ENCODE measurements at regions not wholly inside any gene's neighbourhood (a gene's known extent, or its start where the extent isn't known, plus 50 kb on each side); places are given as distances from the start of the nearest gene placed in this dataset.

DNA sequence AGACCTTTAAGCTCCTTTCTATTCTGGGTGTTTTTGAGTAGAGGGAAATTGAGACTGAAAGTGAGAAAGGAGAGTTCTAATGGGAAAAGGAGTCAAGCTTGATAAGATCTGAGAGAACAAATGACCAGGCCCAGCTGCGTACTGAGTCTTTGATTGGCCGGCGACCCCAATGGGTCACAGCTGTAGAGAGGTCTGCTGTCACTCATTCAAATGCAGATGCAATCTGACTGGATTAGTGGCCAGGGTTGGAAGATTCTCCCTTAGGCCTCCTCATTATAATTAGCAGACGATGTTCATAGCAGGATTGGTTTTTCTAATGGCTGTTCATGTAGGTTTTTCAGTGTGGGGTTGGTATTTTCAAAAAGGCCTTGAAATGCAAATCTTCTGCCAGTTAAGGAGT lies 127.2 kb upstream of the SLC25A13 start:
- TF ChIP-seq SP1 (IDR thresholded peaks at IDR 0.05; ENCODE audit: low read depth) (no peak), CEBPB (IDR thresholded peaks at IDR 0.05; ENCODE audit: low read depth) (no peak), POLR2A (IDR thresholded peaks at IDR 0.05; ENCODE audit: borderline replicate concordance, extremely low read depth, insufficient read depth, insufficient read length) (no peak), TCF7L2 (IDR thresholded peaks at IDR 0.05; ENCODE audit: borderline replicate concordance, extremely low read depth, insufficient read depth, insufficient read length) (no peak), RAD21 (IDR thresholded peaks at IDR 0.05; ENCODE audit: low read depth) (no peak), JUND (IDR thresholded peaks at IDR 0.05) (no peak), POLR2AphosphoS5 (IDR thresholded peaks at IDR 0.05; ENCODE audit: low read depth, low read length) (no peak)
- TF ChIP-seq, protein P1, sequence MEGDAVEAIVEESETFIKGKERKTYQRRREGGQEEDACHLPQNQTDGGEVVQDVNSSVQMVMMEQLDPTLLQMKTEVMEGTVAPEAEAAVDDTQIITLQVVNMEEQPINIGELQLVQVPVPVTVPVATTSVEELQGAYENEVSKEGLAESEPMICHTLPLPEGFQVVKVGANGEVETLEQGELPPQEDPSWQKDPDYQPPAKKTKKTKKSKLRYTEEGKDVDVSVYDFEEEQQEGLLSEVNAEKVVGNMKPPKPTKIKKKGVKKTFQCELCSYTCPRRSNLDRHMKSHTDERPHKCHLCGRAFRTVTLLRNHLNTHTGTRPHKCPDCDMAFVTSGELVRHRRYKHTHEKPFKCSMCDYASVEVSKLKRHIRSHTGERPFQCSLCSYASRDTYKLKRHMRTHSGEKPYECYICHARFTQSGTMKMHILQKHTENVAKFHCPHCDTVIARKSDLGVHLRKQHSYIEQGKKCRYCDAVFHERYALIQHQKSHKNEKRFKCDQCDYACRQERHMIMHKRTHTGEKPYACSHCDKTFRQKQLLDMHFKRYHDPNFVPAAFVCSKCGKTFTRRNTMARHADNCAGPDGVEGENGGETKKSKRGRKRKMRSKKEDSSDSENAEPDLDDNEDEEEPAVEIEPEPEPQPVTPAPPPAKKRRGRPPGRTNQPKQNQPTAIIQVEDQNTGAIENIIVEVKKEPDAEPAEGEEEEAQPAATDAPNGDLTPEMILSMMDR (IDR thresholded peaks at IDR 0.05 in 2 of 3, conservative IDR thresholded peaks at IDR 0.05 in 1 of 3; ENCODE audit: borderline replicate concordance in 1 of 3, insufficient read depth in 1 of 3, low read depth in 2 of 3, low read length in 2 of 3) = no peak
- TF ChIP-seq, protein P2, sequence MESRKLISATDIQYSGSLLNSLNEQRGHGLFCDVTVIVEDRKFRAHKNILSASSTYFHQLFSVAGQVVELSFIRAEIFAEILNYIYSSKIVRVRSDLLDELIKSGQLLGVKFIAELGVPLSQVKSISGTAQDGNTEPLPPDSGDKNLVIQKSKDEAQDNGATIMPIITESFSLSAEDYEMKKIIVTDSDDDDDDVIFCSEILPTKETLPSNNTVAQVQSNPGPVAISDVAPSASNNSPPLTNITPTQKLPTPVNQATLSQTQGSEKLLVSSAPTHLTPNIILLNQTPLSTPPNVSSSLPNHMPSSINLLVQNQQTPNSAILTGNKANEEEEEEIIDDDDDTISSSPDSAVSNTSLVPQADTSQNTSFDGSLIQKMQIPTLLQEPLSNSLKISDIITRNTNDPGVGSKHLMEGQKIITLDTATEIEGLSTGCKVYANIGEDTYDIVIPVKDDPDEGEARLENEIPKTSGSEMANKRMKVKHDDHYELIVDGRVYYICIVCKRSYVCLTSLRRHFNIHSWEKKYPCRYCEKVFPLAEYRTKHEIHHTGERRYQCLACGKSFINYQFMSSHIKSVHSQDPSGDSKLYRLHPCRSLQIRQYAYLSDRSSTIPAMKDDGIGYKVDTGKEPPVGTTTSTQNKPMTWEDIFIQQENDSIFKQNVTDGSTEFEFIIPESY (IDR thresholded peaks at IDR 0.05; ENCODE audit: extremely low read depth, insufficient replicate concordance, low read length) = no peak
- TF ChIP-seq, protein P3, sequence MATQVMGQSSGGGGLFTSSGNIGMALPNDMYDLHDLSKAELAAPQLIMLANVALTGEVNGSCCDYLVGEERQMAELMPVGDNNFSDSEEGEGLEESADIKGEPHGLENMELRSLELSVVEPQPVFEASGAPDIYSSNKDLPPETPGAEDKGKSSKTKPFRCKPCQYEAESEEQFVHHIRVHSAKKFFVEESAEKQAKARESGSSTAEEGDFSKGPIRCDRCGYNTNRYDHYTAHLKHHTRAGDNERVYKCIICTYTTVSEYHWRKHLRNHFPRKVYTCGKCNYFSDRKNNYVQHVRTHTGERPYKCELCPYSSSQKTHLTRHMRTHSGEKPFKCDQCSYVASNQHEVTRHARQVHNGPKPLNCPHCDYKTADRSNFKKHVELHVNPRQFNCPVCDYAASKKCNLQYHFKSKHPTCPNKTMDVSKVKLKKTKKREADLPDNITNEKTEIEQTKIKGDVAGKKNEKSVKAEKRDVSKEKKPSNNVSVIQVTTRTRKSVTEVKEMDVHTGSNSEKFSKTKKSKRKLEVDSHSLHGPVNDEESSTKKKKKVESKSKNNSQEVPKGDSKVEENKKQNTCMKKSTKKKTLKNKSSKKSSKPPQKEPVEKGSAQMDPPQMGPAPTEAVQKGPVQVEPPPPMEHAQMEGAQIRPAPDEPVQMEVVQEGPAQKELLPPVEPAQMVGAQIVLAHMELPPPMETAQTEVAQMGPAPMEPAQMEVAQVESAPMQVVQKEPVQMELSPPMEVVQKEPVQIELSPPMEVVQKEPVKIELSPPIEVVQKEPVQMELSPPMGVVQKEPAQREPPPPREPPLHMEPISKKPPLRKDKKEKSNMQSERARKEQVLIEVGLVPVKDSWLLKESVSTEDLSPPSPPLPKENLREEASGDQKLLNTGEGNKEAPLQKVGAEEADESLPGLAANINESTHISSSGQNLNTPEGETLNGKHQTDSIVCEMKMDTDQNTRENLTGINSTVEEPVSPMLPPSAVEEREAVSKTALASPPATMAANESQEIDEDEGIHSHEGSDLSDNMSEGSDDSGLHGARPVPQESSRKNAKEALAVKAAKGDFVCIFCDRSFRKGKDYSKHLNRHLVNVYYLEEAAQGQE (IDR thresholded peaks at IDR 0.05; ENCODE audit: low read depth) = no peak

Data from HCT116 (cell line).